Common myeloid progenitor, CD34-positive (primary cell): ENCODE measurements at regions not wholly inside any gene's neighbourhood (a gene's known extent, or its start where the extent isn't known, plus 50 kb on each side); places are given as distances from the start of the nearest gene placed in this dataset.

Experiments
- CTCF ChIA-PET: fragments of 350-600 bp; sonication (Branson Sonifier 250); formaldehyde crosslinking; loops from one replicate; lab custom pipeline; 2021; ENCODE audit warnings: antibody characterized with exemption; lab: Charles Lee
- POLR2A ChIA-PET: fragments of 350-600 bp; sonication (Branson Sonifier 250); formaldehyde crosslinking; loops from one replicate; lab custom pipeline; 2021; ENCODE audit warnings: antibody characterized with exemption; lab: Charles Lee
- DNase-seq, 3 donors: peaks; one replicate each; pipeline versions ENCODE4 v3.0.0 to v3.0.0-alpha.2; 2013
- H3K27ac ChIP-seq, 2 experiments: 1 replicate in 1 of 2; 2 replicates in 1 of 2; pipeline ENCODE4 v1.7.0; 2013; ENCODE audit warnings: inconsistent platforms in 2 of 2, low read length in 2 of 2, mild to moderate bottlenecking in 2 of 2, low read depth in 1 of 2, moderate library complexity in 1 of 2; ENCODE audit not compliant: severe bottlenecking in 2 of 2, insufficient read depth in 1 of 2, poor library complexity in 1 of 2
- H3K27me3 ChIP-seq, 5 experiments: replicated peaks in 2 of 5; 1 replicate in 3 of 5; 2 replicates in 2 of 5; pipeline versions ENCODE4 v1.6.1 to v1.7.0; 2013; ENCODE audit warnings: low read length in 4 of 5, mild to moderate bottlenecking in 2 of 5, moderate library complexity in 2 of 5, inconsistent platforms in 1 of 5; ENCODE audit not compliant: insufficient read depth in 5 of 5, control insufficient read depth in 4 of 5
- H3K36me3 ChIP-seq, 4 experiments: 1 replicate in 2 of 4; 2 replicates in 2 of 4; pipeline versions ENCODE4 v1.6.1 to v1.7.0; 2013; ENCODE audit warnings: low read length in 3 of 4, control low read depth in 1 of 4, mild to moderate bottlenecking in 1 of 4; ENCODE audit not compliant: control insufficient read depth in 4 of 4, insufficient read depth in 4 of 4
- H3K4me1 ChIP-seq, 4 experiments: 1 replicate in 3 of 4; 2 replicates in 1 of 4; pipeline versions ENCODE4 v1.6.1 to v1.7.1; 2013; ENCODE audit warnings: low read length in 3 of 4, mild to moderate bottlenecking in 3 of 4, control low read depth in 1 of 4, inconsistent platforms in 1 of 4, moderate library complexity in 1 of 4; ENCODE audit not compliant: control insufficient read depth in 4 of 4, insufficient read depth in 4 of 4; ENCODE audit errors: control extremely low read depth in 1 of 4
- H3K4me3 ChIP-seq, 7 experiments: 1 replicate in 4 of 7; 2 replicates in 3 of 7; pipeline versions ENCODE4 v1.5.1 to v1.7.0; 2013; ENCODE audit warnings: mild to moderate bottlenecking in 7 of 7, low read length in 6 of 7, moderate library complexity in 6 of 7, inconsistent platforms in 2 of 7, low read depth in 2 of 7, control low read depth in 1 of 7; ENCODE audit not compliant: insufficient read depth in 4 of 7, control insufficient read depth in 1 of 7; ENCODE audit errors: extremely low read depth in 1 of 7
- H3K9me3 ChIP-seq, 5 experiments: 1 replicate in 4 of 5; 2 replicates in 1 of 5; pipeline versions ENCODE4 v1.6.1 to v1.7.1; 2013; ENCODE audit warnings: low read length in 4 of 5, mild to moderate bottlenecking in 2 of 5, inconsistent platforms in 1 of 5, low read depth in 1 of 5, moderate library complexity in 1 of 5; ENCODE audit not compliant: control insufficient read depth in 4 of 5, insufficient read depth in 2 of 5; ENCODE audit errors: control extremely low read depth in 1 of 5
- WGBS: methylation state at CpG from one replicate; pipeline ENCODE4 v1.1.5; 2013; ENCODE audit not compliant: insufficient coverage; 5-methylcytosine and 5-hydroxymethylcytosine counted together

DNA sequence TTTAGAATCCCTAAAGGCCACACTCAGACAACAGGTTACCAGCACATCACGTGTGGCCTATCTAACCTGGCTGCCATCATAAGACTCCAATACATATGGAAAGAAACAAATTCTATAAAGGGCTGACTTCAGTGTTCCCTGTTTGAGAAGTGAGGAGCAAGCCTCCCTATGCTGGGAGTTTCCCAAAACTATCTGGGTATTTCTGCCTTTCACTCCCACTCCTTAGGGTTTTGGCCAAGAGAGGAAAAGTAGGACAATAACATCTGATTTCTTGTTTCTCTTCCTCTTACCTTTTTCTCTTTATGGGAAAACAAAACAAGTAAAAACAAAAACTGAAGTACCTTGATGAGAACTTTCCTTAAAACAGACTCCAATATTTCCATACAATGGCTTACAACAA, 121.5 kb upstream of the COL8A1 start:
- Histone ChIP-seq H3K9me3 (peaks cover 0 to 1% (median 0%) of the 10 kb centered on the region in 5 experiments), H3K4me3 (no peak overlapping the region), H3K27ac (no peak overlapping the region), H3K27me3 (no peaks in the 10 kb centered on the region), H3K4me1 (no peaks in the 10 kb centered on the region), H3K36me3 (no peaks in the 10 kb centered on the region)
- DNase-seq, result no peak
- ChIA-PET POLR2A (no interaction called here), CTCF (no interaction called here)
- WGBS, result 100% methylated on average over 1 of the region's 1 CpG

- POLR2A ChIA-PET, result no interaction called here
- Histone ChIP-seq H3K4me3 (no peak overlapping the region), H3K27ac (no peak overlapping the region), H3K27me3 (no peaks in the 10 kb centered on the region), H3K9me3 (peaks cover 0 to 1% (median 0%) of the 10 kb centered on the region in 5 experiments), H3K4me1 (no peaks in the 10 kb centered on the region), H3K36me3 (no peaks in the 10 kb centered on the region)
- 100% methylated on average over 3 of the region's 4 CpGs for WGBS
- CTCF ChIA-PET, result interaction anchor here (0.7 to 1.8 kb wide), 4 partner anchors 12 to 724 kb away, joined by 3 to 6 read pairs (median 3); no protein-coding TSS in a partner anchor
- no peak for DNase-seq
Measured at GRCh38 chr3:99515891-99516290, 122.5 kb upstream of the COL8A1 start.

DNA sequence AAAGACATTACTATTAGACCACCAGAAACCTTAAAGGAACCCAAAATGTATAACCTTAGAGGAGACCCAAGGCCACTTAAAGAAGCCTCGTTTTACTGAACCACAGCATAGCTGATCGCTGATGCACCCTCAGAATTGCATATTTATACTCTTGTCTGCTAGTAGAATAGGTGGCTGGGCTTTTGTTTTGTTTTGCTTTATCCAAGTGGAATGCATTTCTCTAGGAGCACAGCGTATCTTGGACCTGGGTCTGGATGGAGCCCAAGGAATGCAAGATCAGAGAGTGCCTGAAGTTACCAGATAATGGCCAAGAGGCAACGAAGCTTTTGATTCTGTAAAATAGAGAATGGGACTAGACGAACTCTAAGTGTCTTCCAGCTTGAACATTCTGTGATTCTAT, 129.2 kb upstream of the COL8A1 start:
- 89% methylated on average over 5 of the region's 5 CpGs for WGBS
- no peak for DNase-seq

GRCh38 chr3:99508191-99508590, 130.2 kb upstream of the COL8A1 start:
- H3K27me3 ChIP-seq, result peaks cover 0 to 10% (median 0%) of the 10 kb centered on the region in 5 experiments
- no peak overlapping the region for H3K27ac ChIP-seq
- ChIA-PET CTCF (interaction anchor here (0.9 to 1.0 kb wide), 2 partner anchors 24 to 244 kb away, joined by 3 read pairs; no protein-coding TSS in a partner anchor), POLR2A (no interaction called here)
- no peaks in the 10 kb centered on the region for H3K36me3 ChIP-seq
- H3K9me3 ChIP-seq, result no peaks in the 10 kb centered on the region
- no peak overlapping the region for H3K4me3 ChIP-seq
- DNase-seq, result no peak
- H3K4me1 ChIP-seq, result no peaks in the 10 kb centered on the region

More for the DNA sequence above, 129.2 kb upstream of the COL8A1 start:
- H3K9me3 ChIP-seq, result no peaks in the 10 kb centered on the region
- no peak overlapping the region for H3K4me3 ChIP-seq
- H3K27ac ChIP-seq, result no peak overlapping the region
- POLR2A ChIA-PET, result no interaction called here
- peaks cover 0 to 10% (median 0%) of the 10 kb centered on the region in 5 experiments for H3K27me3 ChIP-seq
- CTCF ChIA-PET, result interaction anchor here (0.6 to 1.4 kb wide), 2 partner anchors 13 to 24 kb away, joined by 3 to 4 read pairs; no protein-coding TSS in a partner anchor
- H3K4me1 ChIP-seq, result no peaks in the 10 kb centered on the region
- no peaks in the 10 kb centered on the region for H3K36me3 ChIP-seq

- POLR2A ChIA-PET, result interaction anchor here (0.8 kb wide), 1 partner anchor 249 kb away, joined by 3 read pairs; no protein-coding TSS in a partner anchor
- Histone ChIP-seq H3K4me1 (no peaks in the 10 kb centered on the region), H3K36me3 (no peaks in the 10 kb centered on the region), H3K27ac (no peak overlapping the region), H3K4me3 (no peak overlapping the region), H3K9me3 (no peaks in the 10 kb centered on the region), H3K27me3 (peaks cover 0 to 14% (median under 1%) of the 10 kb centered on the region in 5 experiments)
- 11% methylated on average over 4 of the region's 7 CpGs for WGBS
- DNase-seq, result peak; percentile 67 to 94 (median 92)
- CTCF ChIA-PET, result no interaction called here
Measured at GRCh38 chr3:99505646-99506269, 132.6 kb upstream of the COL8A1 start.

GRCh38 chr3:99505200-99505599, 133.2 kb upstream of the COL8A1 start:
- Histone ChIP-seq H3K36me3 (no peaks in the 10 kb centered on the region), H3K9me3 (no peaks in the 10 kb centered on the region), H3K27me3 (peaks cover 0 to 18% (median 4%) of the 10 kb centered on the region in 5 experiments), H3K4me1 (no peaks in the 10 kb centered on the region), H3K4me3 (no peak overlapping the region), H3K27ac (no peak overlapping the region)
- POLR2A ChIA-PET, result no interaction called here
- DNase-seq, result peak in 1 of 3 donors; percentile 2
- CTCF ChIA-PET, result no interaction called here
- WGBS, result no CpG with 5 or more reads among the region's 1 CpG

DNA sequence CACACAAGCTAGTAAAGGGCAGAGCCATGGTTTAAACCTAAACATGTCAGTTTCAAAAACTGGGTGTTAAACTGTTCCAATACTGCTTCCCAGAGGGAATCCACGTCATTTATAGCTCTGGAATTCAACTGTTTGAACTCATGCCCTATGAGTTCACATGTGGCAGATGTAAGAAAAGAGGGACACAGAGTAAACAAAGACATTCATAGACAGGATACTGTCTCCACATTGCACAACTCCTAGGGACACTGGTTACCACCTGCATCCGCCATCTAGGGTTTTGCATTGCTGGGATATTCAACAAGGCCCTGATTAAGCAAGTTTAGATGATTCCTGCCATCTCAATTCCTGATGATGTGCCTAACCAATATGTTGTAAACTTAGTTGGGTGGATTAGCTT, 134.1 kb upstream of the COL8A1 start:
- Histone ChIP-seq H3K27ac (no peak overlapping the region), H3K4me3 (no peak overlapping the region), H3K4me1 (no peaks in the 10 kb centered on the region), H3K27me3 (peaks cover 0 to 16% (median 4%) of the 10 kb centered on the region in 5 experiments), H3K36me3 (no peaks in the 10 kb centered on the region), H3K9me3 (no peaks in the 10 kb centered on the region)
- POLR2A ChIA-PET, result no interaction called here
- CTCF ChIA-PET, result no interaction called here
- no peak for DNase-seq
- 100% methylated on average over 1 of the region's 2 CpGs for WGBS
